ENCODE measurements at regions not wholly inside any gene's neighbourhood (a gene's known extent, or its start where the extent isn't known, plus 50 kb on each side); places are given as distances from the start of the nearest gene placed in this dataset.
"Not testable (repeated sequence)": the region's sequence is repeated elsewhere in the genome, so short reads cannot be mapped to it uniquely, and the experiment has no call there.

DNA sequence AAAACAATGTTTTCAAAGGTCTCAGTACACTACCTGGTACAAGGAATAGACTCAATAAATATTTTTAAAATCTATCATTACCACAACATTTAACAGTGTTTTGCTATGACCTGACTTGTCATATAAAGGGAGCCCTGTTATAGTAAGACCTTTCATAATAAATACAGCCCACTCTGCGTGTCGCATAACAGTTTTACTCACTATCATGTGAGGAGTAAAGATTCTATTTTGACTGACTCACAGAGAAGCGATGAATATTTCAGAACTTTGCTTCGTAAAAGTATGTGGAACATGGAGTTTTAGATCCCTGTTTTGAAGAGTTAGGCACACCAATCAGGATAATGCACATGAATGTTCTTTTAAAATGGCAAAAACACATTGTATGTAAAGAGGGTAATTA is 531.2 kb downstream of the KCNA4 start:
- no peak for DNase-seq (ENCODE audit: low spot score)

- no peak for DNase-seq (ENCODE audit: low spot score)
These were observed 532.3 kb downstream of the KCNA4 start for GRCh38 chr11:29484548-29484947.

- DNase-seq (ENCODE audit: low spot score) = no peak
These were observed 533.0 kb downstream of the KCNA4 start for GRCh38 chr11:29483831-29484230.

- DNase-seq (ENCODE audit: low spot score) = no peak
These were observed 534.3 kb downstream of the KCNA4 start for GRCh38 chr11:29482510-29482909.

DNA sequence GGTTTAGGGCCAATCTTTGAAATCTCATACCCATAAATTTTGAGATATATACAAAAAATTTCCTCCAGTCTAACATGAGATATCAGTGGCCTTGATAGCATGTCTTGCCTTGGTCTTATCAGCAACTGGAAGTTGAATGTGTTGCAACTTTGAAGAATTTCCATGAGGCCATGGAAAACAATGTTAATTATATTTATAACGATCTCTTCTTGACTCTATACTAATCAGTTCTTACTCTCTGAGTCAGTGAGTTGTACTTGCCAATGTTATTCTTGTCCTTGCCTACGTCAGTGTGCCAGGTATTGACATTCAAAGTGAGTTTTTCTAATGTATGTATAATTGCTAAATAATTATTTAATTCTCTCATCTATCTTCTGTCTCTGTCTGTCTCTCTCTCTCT is 535.1 kb downstream of the KCNA4 start:
- no peak for DNase-seq (ENCODE audit: low spot score)

GRCh38 chr11:29480981-29481380 is 535.8 kb downstream of the KCNA4 start:
- no peak for DNase-seq (ENCODE audit: low spot score)

DNA sequence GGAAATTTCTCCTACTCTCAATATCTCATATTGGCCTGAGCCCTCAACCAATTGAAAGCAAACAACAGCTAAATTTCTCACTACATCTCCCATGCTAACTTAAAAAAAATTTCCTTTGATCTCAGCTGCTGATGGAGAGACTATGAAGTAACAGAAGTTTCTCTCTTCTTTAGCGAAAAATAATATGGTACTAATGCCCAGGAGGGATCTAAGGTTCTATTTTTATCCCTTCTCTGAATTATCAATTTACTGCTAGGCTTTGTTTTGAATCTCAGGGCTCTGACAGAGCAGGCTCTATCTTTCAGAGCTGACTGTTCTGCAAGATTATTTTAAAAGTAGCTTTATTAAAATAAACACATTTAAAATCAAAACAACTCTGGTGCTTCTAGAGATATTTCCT is 558.6 kb downstream of the KCNA4 start:
- no peak for DNase-seq (ENCODE audit: low spot score)

DNA sequence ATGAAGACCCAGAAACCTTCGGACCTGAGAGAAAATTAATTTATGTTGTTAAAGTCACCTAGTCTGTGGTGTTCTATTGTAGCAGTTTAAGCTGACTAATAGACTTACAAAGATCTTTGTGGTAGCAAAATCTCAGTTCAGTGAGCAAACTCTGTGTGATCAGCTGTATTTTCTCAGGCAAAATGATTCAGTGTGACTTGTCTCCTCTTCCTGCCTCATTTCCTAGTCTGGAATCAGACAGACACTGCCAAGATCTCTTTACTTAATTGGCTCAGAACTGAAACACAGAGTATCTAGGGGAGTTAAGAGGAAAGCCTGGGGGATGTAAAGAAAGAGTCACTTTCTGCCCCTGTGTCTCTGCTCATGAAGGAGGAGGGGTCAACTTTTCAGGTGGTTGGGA is 564.7 kb downstream of the KCNA4 start:
- DNase-seq (ENCODE audit: low spot score) = peak; percentile 7

DNA sequence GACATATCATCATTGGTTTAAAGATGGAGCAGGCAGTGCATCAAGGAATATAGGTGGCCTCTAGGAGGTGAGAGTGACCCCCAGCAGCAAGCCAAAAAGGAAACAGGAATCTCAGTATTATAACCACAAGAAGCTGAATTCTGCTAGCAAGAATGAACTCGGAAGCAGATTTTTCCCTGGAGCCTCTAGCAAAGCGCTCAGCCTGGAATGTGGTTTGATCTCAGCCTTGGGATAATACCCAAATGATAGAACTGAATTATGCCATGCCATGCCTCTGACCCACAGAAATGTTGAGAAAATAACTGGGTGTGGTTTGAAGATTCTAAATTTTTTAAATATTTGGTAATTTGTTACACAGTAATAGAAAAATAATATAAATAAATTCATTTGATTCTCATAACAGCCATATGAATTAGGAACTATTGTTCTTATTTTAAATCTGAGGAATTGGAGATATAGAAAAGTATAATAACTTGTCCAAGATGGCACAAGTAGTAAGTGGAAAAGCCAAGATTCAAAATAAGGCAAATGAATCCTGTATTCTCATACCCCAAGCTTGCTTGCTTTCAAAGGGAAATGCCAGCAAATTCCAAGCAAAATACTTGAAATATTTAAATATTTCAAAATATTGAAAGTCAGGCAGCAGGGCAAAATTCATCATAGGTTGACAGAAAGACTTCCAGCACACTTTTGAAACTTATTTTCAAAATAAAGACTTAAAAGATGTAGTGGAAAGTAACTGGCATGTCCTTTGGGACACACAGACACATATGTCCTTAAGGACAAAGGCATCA is 567.4 kb downstream of the KCNA4 start:
- no peak for DNase-seq (ENCODE audit: low spot score)

- DNase-seq (ENCODE audit: low spot score) = peak; percentile 33
These were observed 568.5 kb downstream of the KCNA4 start for GRCh38 chr11:29448246-29448877.

- DNase-seq (ENCODE audit: low spot score) = no peak
These were observed 569.0 kb downstream of the KCNA4 start for GRCh38 chr11:29447821-29448220.

GRCh38 chr11:29446132-29446531 is 570.7 kb downstream of the KCNA4 start:
- DNase-seq (ENCODE audit: low spot score) = no peak

DNA sequence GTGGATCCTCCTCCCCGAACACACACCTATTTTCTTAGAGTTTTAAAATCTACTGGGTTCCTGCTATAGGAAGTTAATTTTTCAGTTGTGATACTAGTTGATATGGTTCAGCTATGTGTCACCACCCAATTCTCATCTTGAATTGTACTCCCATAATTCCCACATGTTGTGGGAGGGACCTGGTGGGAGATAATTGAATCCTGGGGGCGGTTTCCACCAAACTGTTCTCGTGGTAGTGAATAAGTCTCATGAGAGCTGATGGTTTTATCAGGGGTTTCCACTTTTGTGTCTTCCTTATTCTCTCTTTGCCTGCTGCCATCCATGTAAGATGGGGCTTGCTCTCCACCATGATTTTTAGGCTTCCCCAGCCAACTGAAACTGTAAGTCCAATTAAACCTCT is 571.6 kb downstream of the KCNA4 start:
- not testable (repeated sequence) for DNase-seq (ENCODE audit: low spot score)

DNA sequence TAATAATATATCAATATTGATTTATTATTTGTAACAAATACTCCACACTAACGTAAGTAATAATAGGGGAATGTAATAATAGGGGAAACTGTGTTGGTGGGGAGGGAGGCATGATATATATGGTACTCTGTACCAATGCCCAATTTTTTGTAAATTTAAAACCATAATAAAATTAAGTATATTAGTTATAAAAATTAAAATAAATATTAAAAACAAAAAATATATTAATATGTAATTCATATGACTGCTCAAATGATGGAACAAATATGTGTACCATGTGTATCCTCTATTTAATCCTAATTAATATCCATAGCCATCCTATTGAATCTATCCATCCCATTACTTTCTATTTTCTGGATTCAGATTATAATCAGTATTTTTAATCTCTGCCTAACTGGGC is 578.0 kb downstream of the KCNA4 start:
- no peak for DNase-seq (ENCODE audit: low spot score)

DNA sequence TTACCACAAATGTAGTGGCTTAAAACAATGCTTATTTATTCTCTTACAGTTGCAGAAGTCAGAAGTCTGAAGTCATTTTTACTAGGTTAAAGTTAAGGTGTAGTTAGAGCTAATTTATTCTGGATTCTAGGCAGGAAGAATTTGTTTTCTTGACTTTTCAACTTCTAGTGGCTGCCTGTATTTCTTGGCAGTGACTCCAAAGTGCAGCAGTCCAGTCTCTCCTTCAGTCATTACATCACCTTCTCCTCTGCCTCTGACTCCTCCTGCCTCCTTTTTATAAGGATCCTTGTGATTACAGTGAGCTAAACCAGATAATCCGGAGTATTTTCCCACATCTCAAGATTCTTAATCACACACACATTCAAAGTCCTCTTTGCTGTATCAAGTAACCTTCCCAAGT is 581.4 kb downstream of the KCNA4 start:
- DNase-seq (ENCODE audit: low spot score) = no peak

DNA sequence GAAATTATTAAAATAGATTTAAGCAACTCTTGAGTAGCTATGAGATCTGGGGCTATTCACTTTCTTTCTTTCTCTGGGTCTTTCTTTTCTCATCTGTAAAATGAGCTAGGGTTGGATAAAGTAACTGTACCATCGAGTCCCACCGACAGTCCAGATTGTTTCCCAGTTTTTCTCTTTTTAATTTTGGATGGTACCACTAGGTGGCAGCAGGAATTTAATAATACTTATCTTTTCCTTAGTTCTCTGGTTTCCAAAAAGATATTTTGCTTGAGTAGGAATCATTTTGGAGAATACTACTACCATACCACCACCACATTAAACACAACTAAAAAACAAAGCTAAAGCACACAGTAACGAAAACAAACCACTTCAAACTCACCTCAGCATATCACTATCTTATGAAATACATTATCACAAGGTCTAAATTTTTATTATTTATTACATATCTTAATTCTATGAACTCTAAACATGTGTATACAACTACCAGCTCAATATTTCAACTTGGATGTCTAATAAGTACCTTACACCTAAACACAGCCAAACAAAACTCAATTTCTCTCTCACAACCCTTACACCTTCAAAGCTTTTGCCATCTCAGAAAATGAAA is 584.0 kb downstream of the KCNA4 start:
- DNase-seq (ENCODE audit: low spot score) = no peak

- no peak for DNase-seq (ENCODE audit: low spot score)
These were observed 611.5 kb downstream of the KCNA4 start for GRCh38 chr11:29405305-29405704.

DNA sequence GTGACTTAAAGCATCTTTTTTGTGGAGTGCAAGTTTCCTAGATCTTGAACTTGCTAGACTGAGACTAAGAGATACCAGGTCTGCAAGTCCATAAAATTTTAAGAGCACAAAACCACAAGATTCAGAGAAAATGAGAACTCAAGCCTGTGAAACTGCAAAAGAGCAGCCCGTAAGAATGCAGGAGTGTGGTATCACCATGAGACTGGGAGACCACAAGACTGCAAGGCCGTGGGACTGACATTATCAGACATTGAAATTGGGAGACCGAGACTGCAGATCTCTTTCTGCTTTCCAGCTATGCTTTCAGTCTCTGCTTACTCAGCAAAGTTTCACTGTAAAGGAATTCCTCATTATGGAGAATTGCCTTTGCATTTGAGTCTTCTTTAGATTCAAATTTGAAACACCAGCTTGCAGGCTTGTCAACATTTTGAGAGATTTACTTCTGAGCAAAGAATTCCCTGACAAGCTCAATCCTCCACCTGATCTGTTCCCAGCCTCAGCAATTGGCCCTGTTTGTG is 621.2 kb downstream of the KCNA4 start:
- no peak for DNase-seq (ENCODE audit: low spot score)

GRCh38 chr11:29389793-29390192 is 627.0 kb downstream of the KCNA4 start:
- no peak for DNase-seq (ENCODE audit: low spot score)

GRCh38 chr11:29373725-29374124 is 643.1 kb downstream of the KCNA4 start:
- DNase-seq (ENCODE audit: low spot score) = no peak

- peak; percentile 4 for DNase-seq (ENCODE audit: low spot score)
These were observed 648.7 kb downstream of the KCNA4 start for GRCh38 chr11:29368126-29368525.

DNA sequence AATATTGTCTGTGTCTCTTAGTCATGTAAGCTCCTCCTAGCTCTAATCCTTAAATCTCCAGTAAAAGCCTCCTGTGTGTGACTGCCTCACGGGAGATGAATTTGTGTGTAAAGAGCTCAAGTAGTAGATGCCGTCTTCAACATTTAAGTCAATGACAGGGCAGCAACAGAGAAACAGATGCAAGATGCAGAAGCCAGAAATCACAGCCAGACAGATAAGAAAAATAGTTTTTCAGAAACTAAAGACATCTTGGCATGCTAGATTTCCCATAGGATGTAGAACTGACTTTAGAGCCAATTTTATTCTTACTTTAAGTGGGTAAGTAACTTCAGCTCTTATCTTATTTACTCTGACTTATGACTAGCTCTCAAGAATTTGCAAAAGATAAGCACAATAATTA is 652.8 kb downstream of the KCNA4 start:
- no peak for DNase-seq (ENCODE audit: low spot score)

DNA sequence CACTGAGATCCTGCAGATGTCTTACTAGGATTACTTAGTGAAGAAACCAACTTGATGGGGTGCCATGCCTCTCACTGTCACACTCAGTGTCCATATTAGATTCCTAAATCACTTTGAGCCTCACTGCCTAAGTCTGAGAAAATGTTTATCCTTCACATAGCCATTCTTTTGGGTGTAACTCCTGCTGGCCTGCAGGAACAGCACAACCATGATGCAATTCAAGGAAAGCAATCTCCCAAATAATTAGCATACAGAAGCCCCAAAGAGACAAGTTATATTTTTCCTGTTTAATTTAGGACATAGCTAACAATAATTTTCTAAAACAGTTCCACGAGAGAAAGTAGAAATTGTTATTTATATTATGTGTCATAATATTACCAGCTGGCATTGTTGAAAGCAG is 655.5 kb downstream of the KCNA4 start:
- DNase-seq (ENCODE audit: low spot score) = no peak

Measured in Ammon's horn (tissue), 1 donor.